Neural crest cell (in vitro differentiated cells): ENCODE measurements at regions not wholly inside any gene's neighbourhood (a gene's known extent, or its start where the extent isn't known, plus 50 kb on each side); places are given as distances from the start of the nearest gene placed in this dataset.

Experiments used
- DNase-seq: peaks from one replicate; pipeline ENCODE4 v3.0.0; 2021; ENCODE audit warnings: low read depth, mixed read lengths, low spot score
- H3K27ac Mint-ChIP-seq: one replicate; pipeline ENCODE4 v1.8.0; 2021; ENCODE audit warnings: mild to moderate bottlenecking, mixed read lengths; ENCODE audit not compliant: unreplicated experiment
- H3K27me3 Mint-ChIP-seq: 2 replicates; pipeline ENCODE4 v1.8.0; 2021; ENCODE audit warnings: low read depth, mild to moderate bottlenecking, mixed read lengths
- H3K36me3 Mint-ChIP-seq: 2 replicates; pipeline ENCODE4 v1.8.0; 2021; ENCODE audit warnings: low read depth, mild to moderate bottlenecking, mixed read lengths
- H3K4me1 Mint-ChIP-seq: 2 replicates; pipeline ENCODE4 v1.8.0; 2021; ENCODE audit warnings: mixed read lengths
- H3K4me3 Mint-ChIP-seq: one replicate; pipeline ENCODE4 v1.8.0; 2021; ENCODE audit warnings: mild to moderate bottlenecking, mixed read lengths
- H3K9me3 Mint-ChIP-seq: 2 replicates; pipeline ENCODE4 v1.8.0; 2021; ENCODE audit warnings: mixed read lengths
- TF ChIP-seq, protein P1 (sequence below): fragments of 200-600 bp; sonication (generic); conservative IDR thresholded peaks from 2 replicates; pipeline ENCODE4 v1.5.0; 2021; ENCODE audit warnings: antibody characterized with exemption, mild to moderate bottlenecking

DNA sequence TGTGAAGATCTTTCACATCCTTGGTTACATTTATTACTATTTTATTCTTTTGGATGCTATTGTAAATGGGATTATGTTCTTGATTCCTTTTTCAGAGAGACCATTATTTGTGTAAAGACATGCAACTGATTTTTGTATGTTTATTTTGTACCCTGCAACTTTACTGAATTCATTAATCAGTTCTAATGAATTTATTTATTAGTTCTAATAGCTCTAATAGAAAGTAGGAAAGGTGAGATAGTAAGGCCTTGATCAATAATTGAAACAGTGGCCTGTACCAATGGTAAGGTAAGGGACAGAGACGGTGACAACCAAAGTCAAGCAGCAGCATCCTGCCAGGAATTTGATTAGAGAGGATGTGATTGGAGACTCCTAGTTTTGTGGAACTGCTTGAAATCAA lies 224.1 kb downstream of the PHLDA1 start:
- Mint-ChIP-seq H3K4me3 (no peak overlapping the region), H3K27me3 (no peaks in the 10 kb centered on the region), H3K36me3 (peaks cover 4% of the 10 kb centered on the region), H3K27ac (no peak overlapping the region), H3K4me1 (peaks cover 27% of the 10 kb centered on the region), H3K9me3 (peaks cover 11% of the 10 kb centered on the region)
- TF ChIP-seq, protein P1, sequence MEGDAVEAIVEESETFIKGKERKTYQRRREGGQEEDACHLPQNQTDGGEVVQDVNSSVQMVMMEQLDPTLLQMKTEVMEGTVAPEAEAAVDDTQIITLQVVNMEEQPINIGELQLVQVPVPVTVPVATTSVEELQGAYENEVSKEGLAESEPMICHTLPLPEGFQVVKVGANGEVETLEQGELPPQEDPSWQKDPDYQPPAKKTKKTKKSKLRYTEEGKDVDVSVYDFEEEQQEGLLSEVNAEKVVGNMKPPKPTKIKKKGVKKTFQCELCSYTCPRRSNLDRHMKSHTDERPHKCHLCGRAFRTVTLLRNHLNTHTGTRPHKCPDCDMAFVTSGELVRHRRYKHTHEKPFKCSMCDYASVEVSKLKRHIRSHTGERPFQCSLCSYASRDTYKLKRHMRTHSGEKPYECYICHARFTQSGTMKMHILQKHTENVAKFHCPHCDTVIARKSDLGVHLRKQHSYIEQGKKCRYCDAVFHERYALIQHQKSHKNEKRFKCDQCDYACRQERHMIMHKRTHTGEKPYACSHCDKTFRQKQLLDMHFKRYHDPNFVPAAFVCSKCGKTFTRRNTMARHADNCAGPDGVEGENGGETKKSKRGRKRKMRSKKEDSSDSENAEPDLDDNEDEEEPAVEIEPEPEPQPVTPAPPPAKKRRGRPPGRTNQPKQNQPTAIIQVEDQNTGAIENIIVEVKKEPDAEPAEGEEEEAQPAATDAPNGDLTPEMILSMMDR = no peak
- no peak for DNase-seq

DNA sequence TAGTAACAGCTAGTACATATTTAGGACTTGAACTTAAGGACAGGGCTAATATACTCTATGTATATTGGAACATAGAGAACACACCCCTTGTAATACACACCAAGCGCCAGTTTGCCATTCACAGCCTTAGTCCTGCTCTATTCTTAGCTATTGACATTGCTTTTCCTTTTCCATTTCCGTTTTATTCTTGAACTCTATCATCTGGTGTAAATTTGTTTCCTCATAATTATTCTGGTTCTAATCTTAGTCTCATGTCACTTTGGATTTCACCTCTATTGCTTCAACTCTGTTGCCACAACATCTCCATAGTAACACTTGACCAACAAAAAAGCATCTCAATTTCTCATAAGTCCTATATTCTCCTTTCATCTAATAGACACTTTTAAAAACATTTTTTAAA lies 225.7 kb downstream of the PHLDA1 start:
- DNase-seq = no peak
- Mint-ChIP-seq H3K4me1 (peaks cover 15% of the 10 kb centered on the region), H3K4me3 (no peak overlapping the region), H3K36me3 (peaks cover 4% of the 10 kb centered on the region), H3K27me3 (no peaks in the 10 kb centered on the region), H3K27ac (no peak overlapping the region), H3K9me3 (peaks cover 11% of the 10 kb centered on the region)
- TF ChIP-seq, protein P1 = no peak

DNA sequence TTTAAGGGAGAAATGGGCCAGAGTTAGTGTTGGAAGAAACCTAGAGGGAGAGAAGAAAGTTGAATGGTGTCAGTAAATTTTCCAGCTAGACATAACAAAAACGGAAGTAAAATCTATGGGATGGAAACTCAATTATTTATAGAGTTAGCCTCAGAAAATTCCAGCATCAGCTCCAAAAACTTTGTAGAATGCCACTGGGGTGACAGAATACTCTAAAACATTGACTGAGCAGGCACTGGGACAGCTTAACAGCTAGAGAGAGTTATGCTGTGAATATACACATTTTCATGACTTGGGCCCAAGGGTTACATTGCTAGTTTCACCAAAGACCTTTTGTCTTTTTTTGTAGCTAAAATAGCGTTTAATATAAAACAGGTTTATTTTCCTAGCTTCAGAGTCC lies 226.3 kb downstream of the PHLDA1 start:
- TF ChIP-seq, protein P1 = no peak
- Mint-ChIP-seq H3K36me3 (peaks cover 4% of the 10 kb centered on the region), H3K9me3 (peaks cover 11% of the 10 kb centered on the region), H3K27ac (no peak overlapping the region), H3K27me3 (no peaks in the 10 kb centered on the region), H3K4me1 (peaks cover 14% of the 10 kb centered on the region), H3K4me3 (no peak overlapping the region)
- DNase-seq = no peak

DNA sequence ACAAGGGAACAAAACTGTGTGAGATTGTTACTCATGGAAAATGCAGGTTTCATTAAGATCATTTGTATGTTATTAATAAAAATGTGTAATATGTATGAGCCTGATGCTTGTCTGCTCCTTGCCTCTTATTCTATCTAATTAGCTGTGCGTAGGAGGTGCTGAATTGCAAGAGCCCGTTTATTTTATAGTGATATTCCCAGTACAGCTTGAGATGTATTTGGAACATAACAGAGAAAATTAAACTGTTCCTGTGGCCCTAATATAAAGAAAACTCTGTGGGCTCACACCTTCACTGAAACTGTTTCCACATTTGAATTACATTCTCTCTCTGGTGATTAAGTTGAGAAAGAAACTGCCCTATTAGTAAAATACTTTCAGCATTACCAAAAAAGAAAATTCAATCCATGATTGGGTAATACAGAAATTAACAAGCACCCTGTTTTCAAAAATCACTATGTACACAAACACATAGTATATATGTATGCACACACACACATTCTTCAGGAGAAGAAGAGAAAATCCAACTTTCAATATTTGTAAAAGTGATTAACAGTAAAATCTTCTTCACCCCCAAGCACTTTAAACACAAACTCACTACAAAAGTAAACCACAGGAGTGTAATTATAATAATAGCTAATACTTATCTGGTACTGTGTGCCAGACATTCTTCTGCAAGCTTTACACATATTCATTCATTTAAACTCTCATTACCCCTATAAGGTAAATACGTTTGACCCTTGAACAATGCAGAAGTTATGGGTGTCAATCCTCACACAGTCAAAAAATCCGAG lies 233.2 kb downstream of the PHLDA1 start:
- Mint-ChIP-seq H3K4me3 (no peak overlapping the region), H3K4me1 (no peaks in the 10 kb centered on the region), H3K9me3 (no peaks in the 10 kb centered on the region), H3K27ac (no peak overlapping the region), H3K36me3 (no peaks in the 10 kb centered on the region), H3K27me3 (no peaks in the 10 kb centered on the region)
- no peak for DNase-seq
- TF ChIP-seq, protein P1 = no peak

DNA sequence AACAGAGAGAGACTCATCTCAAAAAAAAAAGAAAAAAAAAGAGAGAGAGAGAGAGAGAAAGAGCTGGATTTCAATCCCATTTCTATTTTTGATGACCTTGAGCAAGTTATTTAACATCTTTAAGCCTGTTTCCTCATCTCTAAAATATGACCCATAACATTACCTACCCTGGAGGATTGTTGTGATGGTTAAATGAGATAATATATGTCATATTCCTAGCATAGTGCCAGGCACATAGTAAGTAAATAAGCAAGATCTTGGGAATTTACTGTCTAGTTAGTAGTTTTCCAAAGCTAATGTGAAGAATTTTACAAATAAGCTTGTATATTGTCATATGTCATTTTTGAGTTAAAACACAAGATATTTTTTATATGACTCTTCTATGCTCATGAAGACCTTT lies 236.5 kb downstream of the PHLDA1 start:
- no peak overlapping the region for H3K4me3 Mint-ChIP-seq
- no peaks in the 10 kb centered on the region for H3K36me3 Mint-ChIP-seq
- peaks cover 12% of the 10 kb centered on the region for H3K4me1 Mint-ChIP-seq
- DNase-seq = no peak
- no peaks in the 10 kb centered on the region for H3K27me3 Mint-ChIP-seq
- H3K9me3 Mint-ChIP-seq = no peaks in the 10 kb centered on the region
- TF ChIP-seq, protein P1 = no peak
- H3K27ac Mint-ChIP-seq = no peak overlapping the region
